Uterus (tissue), 3 donors: ENCODE measurements at regions not wholly inside any gene's neighbourhood (a gene's known extent, or its start where the extent isn't known, plus 50 kb on each side); places are given as distances from the start of the nearest gene placed in this dataset.

Source experiments
- DNase-seq, 2 donors: peaks; one replicate each; pipeline ENCODE4 v3.0.0-alpha.2; 2019 to 2020
- H3K27ac ChIP-seq, 2 donors: fragments of 200-600 bp; sonication (generic); 1 replicate in 1 of 2; 2 replicates in 1 of 2; pipeline ENCODE4 v1.5.1; 2016 to 2018
- H3K27me3 ChIP-seq, 2 donors: fragments of 200-600 bp; sonication (generic); one replicate each; pipeline ENCODE4 v1.5.1; 2018 to 2019; ENCODE audit warnings: control low read depth in 1 of 2
- H3K36me3 ChIP-seq, 2 donors: fragments of 200-600 bp; sonication (generic); one replicate each; pipeline ENCODE4 v1.5.1; 2019; ENCODE audit warnings: control low read depth in 1 of 2
- H3K4me1 ChIP-seq, 2 donors: fragments of 200-600 bp; sonication (generic); one replicate each; pipeline ENCODE4 v1.5.1; 2018 to 2019; ENCODE audit warnings: control low read depth in 1 of 2
- H3K4me3 ChIP-seq, 2 donors: fragments of 200-600 bp; sonication (generic); 1 replicate in 1 of 2; 2 replicates in 1 of 2; pipeline ENCODE4 v1.5.1; 2018 to 2019; ENCODE audit warnings: mild to moderate bottlenecking in 1 of 2
- H3K9me3 ChIP-seq, 2 donors: fragments of 200-600 bp; sonication (generic); one replicate each; pipeline ENCODE4 v1.5.1; 2019; ENCODE audit warnings: control low read depth in 1 of 2
- POLR2A ChIP-seq, 2 donors: fragments of 450-650 bp; IDR thresholded peaks; one replicate each; pipeline ENCODE4 v1.6.1; 2016; ENCODE audit warnings: antibody characterized with exemption in 2 of 2, mild to moderate bottlenecking in 1 of 2, moderate library complexity in 1 of 2
- intact Hi-C: fragments of 100-400 bp; cut with DNase I; formaldehyde crosslinking; loops from one replicate; pipeline ENCODE4 v1.15.1; 2023; ENCODE audit warnings: low total_unique reads
- TF ChIP-seq, protein P1 (sequence below), 4 experiments: fragments of 200-600 bp in 2 of 4; fragments of 450-650 bp in 2 of 4; sonication (generic) in 2 of 4; IDR thresholded peaks; one replicate each; pipeline ENCODE4 v1.5.1; 2016 to 2019; ENCODE audit warnings: antibody characterized with exemption in 4 of 4, mild to moderate bottlenecking in 2 of 4, moderate library complexity in 1 of 4
- donor health status: DM: yes; HTN: yes; CAD: no.

DNA sequence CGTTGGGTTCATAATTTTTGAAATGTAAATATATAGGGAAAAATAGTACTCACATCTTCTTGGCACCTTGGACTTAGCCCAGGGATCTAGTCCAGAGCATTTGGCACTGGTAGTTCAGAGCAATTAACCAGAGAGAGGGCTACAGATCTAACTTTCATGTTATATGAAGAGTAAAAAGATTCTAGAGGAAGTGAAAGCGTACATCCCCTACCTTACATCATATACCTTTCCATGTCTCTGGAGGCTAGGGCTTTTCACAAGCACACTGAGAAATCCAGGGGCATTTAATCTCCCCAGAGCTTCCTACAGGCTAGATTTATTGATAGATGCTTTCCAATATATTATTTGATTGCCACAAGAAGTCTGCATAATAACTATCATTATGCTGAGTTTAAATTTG lies 687.5 kb upstream of the FBXO33 start:
- no peak for TF ChIP-seq POLR2A (IDR thresholded peaks at IDR 0.05)
- TF ChIP-seq, protein P1, sequence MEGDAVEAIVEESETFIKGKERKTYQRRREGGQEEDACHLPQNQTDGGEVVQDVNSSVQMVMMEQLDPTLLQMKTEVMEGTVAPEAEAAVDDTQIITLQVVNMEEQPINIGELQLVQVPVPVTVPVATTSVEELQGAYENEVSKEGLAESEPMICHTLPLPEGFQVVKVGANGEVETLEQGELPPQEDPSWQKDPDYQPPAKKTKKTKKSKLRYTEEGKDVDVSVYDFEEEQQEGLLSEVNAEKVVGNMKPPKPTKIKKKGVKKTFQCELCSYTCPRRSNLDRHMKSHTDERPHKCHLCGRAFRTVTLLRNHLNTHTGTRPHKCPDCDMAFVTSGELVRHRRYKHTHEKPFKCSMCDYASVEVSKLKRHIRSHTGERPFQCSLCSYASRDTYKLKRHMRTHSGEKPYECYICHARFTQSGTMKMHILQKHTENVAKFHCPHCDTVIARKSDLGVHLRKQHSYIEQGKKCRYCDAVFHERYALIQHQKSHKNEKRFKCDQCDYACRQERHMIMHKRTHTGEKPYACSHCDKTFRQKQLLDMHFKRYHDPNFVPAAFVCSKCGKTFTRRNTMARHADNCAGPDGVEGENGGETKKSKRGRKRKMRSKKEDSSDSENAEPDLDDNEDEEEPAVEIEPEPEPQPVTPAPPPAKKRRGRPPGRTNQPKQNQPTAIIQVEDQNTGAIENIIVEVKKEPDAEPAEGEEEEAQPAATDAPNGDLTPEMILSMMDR (IDR thresholded peaks at IDR 0.05), result no peak

DNA sequence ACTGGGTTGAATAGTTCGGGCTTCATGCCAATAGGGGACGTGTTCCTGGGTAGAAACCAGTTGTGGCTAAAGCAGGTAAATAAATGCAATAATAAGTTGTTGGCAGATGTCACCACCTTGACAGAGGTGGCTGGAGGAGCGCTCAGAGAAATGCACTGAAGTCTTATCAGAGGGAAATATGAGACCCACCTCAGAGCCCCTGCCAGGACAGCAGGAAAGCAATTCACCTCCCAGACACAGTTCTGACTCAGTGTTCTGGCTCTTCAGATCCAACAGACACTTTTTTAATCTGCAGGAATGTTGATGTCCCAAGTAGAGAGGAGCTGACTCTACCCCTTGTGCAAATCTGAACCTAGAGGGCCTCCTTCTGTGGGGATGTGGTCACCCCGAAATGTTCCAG lies 687.1 kb upstream of the FBXO33 start:
- Histone ChIP-seq H3K4me3 (no peak overlapping the region), H3K27me3 (no peaks in the 10 kb centered on the region), H3K9me3 (no peaks in the 10 kb centered on the region), H3K36me3 (no peaks in the 10 kb centered on the region), H3K27ac (no peak overlapping the region), H3K4me1 (no peaks in the 10 kb centered on the region)
- intact Hi-C loops, result no loop called here
- TF ChIP-seq POLR2A (IDR thresholded peaks at IDR 0.05), result no peak
- TF ChIP-seq, protein P1 (IDR thresholded peaks at IDR 0.05), result no peak
- no peak for DNase-seq

More for the DNA sequence above, 687.5 kb upstream of the FBXO33 start:
- no peak for DNase-seq
- Histone ChIP-seq H3K36me3 (no peaks in the 10 kb centered on the region), H3K9me3 (no peaks in the 10 kb centered on the region), H3K4me1 (no peaks in the 10 kb centered on the region), H3K27ac (no peak overlapping the region), H3K27me3 (no peaks in the 10 kb centered on the region), H3K4me3 (no peak overlapping the region)
- intact Hi-C loops, result no loop called here

DNA sequence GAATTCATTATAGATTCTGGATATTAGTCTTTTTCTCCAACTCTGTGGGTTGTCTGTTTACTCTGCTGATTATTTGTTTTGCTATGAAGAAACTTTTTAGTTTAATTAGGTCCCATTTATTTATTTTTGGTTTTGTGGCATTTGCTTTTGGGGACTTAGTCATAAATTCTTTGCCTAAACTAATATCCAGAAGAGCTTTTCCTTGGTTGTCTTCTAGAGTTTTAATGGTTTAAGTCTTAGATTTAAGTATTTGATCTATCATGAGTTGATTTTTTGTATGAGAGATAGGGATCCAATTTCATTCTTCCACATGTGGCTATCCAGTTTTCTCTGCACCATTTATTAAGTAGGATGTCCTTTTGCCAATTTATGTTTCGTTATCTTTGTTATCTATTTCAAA lies 683.4 kb upstream of the FBXO33 start:
- H3K9me3 ChIP-seq, result no peaks in the 10 kb centered on the region

DNA sequence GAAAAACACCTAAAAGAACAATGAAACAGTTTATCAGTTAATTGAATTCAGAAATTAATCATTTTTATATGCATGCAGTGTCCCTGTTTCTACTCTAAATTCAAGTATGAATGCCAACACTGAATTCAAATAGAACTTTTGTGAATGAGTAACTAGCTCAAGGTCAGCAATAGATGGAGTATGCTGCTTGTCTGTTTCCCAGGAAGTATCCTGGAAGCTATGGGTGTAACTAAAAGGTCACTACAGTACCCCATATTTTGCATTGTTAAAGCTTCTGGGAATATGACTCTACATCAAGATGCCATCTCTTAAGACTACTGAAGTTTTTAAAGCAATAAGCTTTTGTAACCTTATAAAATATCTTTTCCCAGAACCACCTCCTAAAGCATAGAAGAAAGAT lies 681.4 kb upstream of the FBXO33 start:
- Histone ChIP-seq H3K4me3 (no peak overlapping the region), H3K4me1 (no peaks in the 10 kb centered on the region), H3K36me3 (no peaks in the 10 kb centered on the region), H3K9me3 (no peaks in the 10 kb centered on the region), H3K27ac (no peak overlapping the region), H3K27me3 (no peaks in the 10 kb centered on the region)
- TF ChIP-seq POLR2A (IDR thresholded peaks at IDR 0.05), result no peak
- TF ChIP-seq, protein P1 (IDR thresholded peaks at IDR 0.05), result no peak
- no peak for DNase-seq
- intact Hi-C loops, result no loop called here

More for the DNA sequence above, 683.4 kb upstream of the FBXO33 start:
- Histone ChIP-seq H3K4me3 (no peak overlapping the region), H3K36me3 (no peaks in the 10 kb centered on the region), H3K4me1 (no peaks in the 10 kb centered on the region), H3K27me3 (no peaks in the 10 kb centered on the region), H3K27ac (no peak overlapping the region)
- TF ChIP-seq, protein P1 (IDR thresholded peaks at IDR 0.05), result no peak
- no peak for TF ChIP-seq POLR2A (IDR thresholded peaks at IDR 0.05)
- intact Hi-C loops, result no loop called here
- DNase-seq, result no peak

DNA sequence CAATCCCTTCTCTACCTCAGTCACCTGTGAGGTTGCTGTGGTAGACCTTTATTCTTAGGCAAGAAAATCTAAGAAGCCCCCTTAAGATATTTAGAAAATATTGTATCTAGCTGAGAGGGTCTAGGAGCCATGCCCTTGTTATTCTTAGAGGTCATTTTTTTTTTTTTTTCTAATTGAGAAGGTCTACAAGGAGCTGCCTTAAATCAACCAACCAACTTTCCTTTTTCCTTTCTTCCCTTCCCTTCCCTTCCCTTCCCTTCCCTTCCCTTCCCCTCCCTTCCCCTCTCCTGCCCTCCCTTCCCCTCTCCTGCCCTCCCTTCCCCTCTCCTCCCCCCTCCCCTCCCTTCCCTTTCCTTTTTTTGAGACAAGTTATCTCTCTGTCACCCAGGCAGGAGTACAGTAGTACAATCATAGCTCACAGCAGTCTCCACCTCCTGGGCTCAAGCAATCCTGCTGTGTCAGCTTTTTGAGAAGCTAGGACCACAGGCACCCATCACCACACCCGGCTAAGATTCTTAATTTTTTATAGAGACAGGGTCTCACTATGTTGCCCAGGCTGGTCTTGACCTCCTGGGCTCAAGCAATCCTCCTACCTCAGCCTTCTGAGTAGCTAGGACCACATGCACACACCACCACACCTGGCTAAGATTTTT lies 668.4 kb upstream of the FBXO33 start:
- no peak for DNase-seq
- Histone ChIP-seq H3K27ac (no peak overlapping the region), H3K4me3 (no peak overlapping the region), H3K9me3 (no peaks in the 10 kb centered on the region), H3K4me1 (no peaks in the 10 kb centered on the region), H3K27me3 (no peaks in the 10 kb centered on the region), H3K36me3 (no peaks in the 10 kb centered on the region)
- intact Hi-C loops, result no loop called here
- TF ChIP-seq, protein P1 (IDR thresholded peaks at IDR 0.05), result no peak
- TF ChIP-seq POLR2A (IDR thresholded peaks at IDR 0.05), result no peak
